Kidney (tissue), 13 donors: ENCODE measurements at regions not wholly inside any gene's neighbourhood (a gene's known extent, or its start where the extent isn't known, plus 50 kb on each side); places are given as distances from the start of the nearest gene placed in this dataset.

Experiments
- DNase-seq, 5 donors: peaks; one replicate each; pipeline ENCODE4 v3.0.0-alpha.2; 2013 to 2020
- FAIRE-seq: peaks from 2 replicates; lab custom pipeline; 2012; peaks lifted over from hg19 to GRCh38; lab: Jason Lieb, UNC
- H3K27ac ChIP-seq, 2 donors: one replicate each; pipeline ENCODE4 v1.7.0; 2013; ENCODE audit warnings: low read depth in 2 of 2, low read length in 2 of 2, inconsistent platforms in 1 of 2
- H3K27me3 ChIP-seq: one replicate; pipeline ENCODE4 v1.7.1; 2013; ENCODE audit warnings: low read length, inconsistent platforms; ENCODE audit not compliant: control insufficient read depth, insufficient read depth
- H3K36me3 ChIP-seq, 3 donors: one replicate each; pipeline versions ENCODE4 v1.7.0 to v1.7.1; 2013; ENCODE audit warnings: low read length in 3 of 3, control low read depth in 1 of 3, inconsistent platforms in 1 of 3; ENCODE audit not compliant: insufficient read depth in 3 of 3, control insufficient read depth in 2 of 3
- H3K4me1 ChIP-seq, 3 donors: one replicate each; pipeline versions ENCODE4 v1.7.0 to v1.7.1; 2013; ENCODE audit warnings: low read length in 3 of 3, inconsistent platforms in 1 of 3, low read depth in 1 of 3; ENCODE audit not compliant: control insufficient read depth in 2 of 3, insufficient read depth in 2 of 3
- H3K4me3 ChIP-seq, 3 donors: one replicate each; pipeline versions ENCODE4 v1.7.0 to v1.8.1; 2013; ENCODE audit warnings: low read length in 3 of 3, control low read depth in 1 of 3, inconsistent platforms in 1 of 3
- H3K9ac ChIP-seq, 3 donors: one replicate each; pipeline versions ENCODE4 v1.7.0 to v1.7.1; 2013; ENCODE audit warnings: low read length in 3 of 3, control low read depth in 1 of 3, inconsistent platforms in 1 of 3
- H3K9me3 ChIP-seq, 3 donors: one replicate each; pipeline versions ENCODE4 v1.7.0 to v1.7.1; 2013; ENCODE audit warnings: low read length in 3 of 3, control low read depth in 1 of 3, inconsistent platforms in 1 of 3; ENCODE audit not compliant: control insufficient read depth in 2 of 3, insufficient read depth in 1 of 3
- CTCF ChIP-seq: IDR thresholded peaks from 3 replicates; pipeline ENCODE4 v1.5.1; 2012; ENCODE audit warnings: mild to moderate bottlenecking, moderate library complexity, borderline replicate concordance; ENCODE audit not compliant: insufficient read depth; ENCODE audit errors: extremely low read depth
- intact Hi-C: fragments of 100-400 bp; cut with DNase I; formaldehyde crosslinking; loops from one replicate; pipeline ENCODE4 v1.11.1; 2022
- donor health status: control.
- donor health status: control.
- donor health status: control.
- donor health status: control.
- donor health status: control.
- donor health status: DM: yes; HTN: yes; CAD: no.
- donor health status: Normal renal cell carcinoma (clear cell type).

DNA sequence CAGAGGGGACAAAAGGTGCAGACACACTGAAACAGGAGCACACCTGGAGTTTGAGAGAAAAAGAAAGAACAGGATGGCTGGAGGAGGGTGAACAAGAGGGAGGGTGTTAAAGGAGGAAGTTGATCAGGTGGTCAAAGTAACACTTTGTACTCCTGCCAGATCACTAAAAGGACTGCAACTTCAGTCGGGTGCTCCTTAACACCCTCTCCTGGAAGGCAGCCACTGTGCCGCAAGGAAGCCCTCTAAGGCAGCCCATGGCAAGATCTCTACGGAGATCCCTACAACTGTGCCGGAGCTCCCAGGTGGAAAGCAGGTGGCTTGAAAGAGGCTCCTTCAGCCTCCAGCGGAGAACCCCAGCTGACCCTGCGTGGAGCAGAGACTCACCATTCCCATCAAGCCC, 124.4 kb upstream of the MSX2 start:
- Histone ChIP-seq H3K4me3 (no peak overlapping the region), H3K36me3 (no peaks in the 10 kb centered on the region), H3K27ac (no peak overlapping the region), H3K9ac (no peak overlapping the region), H3K4me1 (no peaks in the 10 kb centered on the region), H3K9me3 (no peaks in the 10 kb centered on the region), H3K27me3 (no peaks in the 10 kb centered on the region)
- FAIRE-seq (no peak), DNase-seq (no peak)
- intact Hi-C loops = no loop called here
- no peak for TF ChIP-seq CTCF

GRCh38 chr5:174601946-174602345, 122.4 kb upstream of the MSX2 start:
- Histone ChIP-seq H3K27ac (no peak overlapping the region), H3K27me3 (no peaks in the 10 kb centered on the region), H3K36me3 (no peaks in the 10 kb centered on the region), H3K4me3 (no peak overlapping the region), H3K9me3 (no peaks in the 10 kb centered on the region), H3K4me1 (no peaks in the 10 kb centered on the region), H3K9ac (no peak overlapping the region)
- no peak for TF ChIP-seq CTCF
- DNase-seq (no peak), FAIRE-seq (no peak)
- intact Hi-C loops = no loop called here

DNA sequence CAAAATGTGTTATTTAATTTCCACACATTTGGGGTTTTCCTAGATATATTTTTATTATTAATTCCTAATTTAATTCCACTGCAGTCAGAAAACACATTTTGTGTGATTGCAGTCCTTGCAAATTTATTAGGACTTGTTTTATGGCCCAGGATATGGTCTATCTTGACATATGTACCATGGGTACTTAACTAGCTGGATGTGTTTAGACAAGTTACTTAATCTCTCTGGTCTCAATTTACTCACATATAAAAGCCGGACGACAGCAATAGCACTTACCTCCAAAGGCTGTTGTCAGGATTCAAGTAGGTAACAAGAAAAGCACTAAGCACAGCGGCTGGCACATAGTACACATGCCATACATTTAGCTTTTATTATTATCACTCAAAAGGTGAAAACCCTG, 118.2 kb upstream of the MSX2 start:
- Histone ChIP-seq H3K4me3 (no peak overlapping the region), H3K4me1 (no peaks in the 10 kb centered on the region), H3K27ac (no peak overlapping the region), H3K9me3 (no peaks in the 10 kb centered on the region), H3K36me3 (no peaks in the 10 kb centered on the region), H3K27me3 (no peaks in the 10 kb centered on the region), H3K9ac (no peak overlapping the region)
- DNase-seq (no peak), FAIRE-seq (no peak)
- intact Hi-C loops = no loop called here
- TF ChIP-seq CTCF = no peak

GRCh38 chr5:174606646-174607045, 117.7 kb upstream of the MSX2 start:
- Histone ChIP-seq H3K27ac (no peak overlapping the region), H3K4me1 (no peaks in the 10 kb centered on the region), H3K36me3 (no peaks in the 10 kb centered on the region), H3K9me3 (no peaks in the 10 kb centered on the region), H3K9ac (no peak overlapping the region), H3K27me3 (no peaks in the 10 kb centered on the region), H3K4me3 (no peak overlapping the region)
- no peak for FAIRE-seq
- no peak for TF ChIP-seq CTCF
- DNase-seq = no peak
- intact Hi-C loops = no loop called here
